Astrocyte of the spinal cord (primary cell): ENCODE measurements at regions not wholly inside any gene's neighbourhood (a gene's known extent, or its start where the extent isn't known, plus 50 kb on each side); places are given as distances from the start of the nearest gene placed in this dataset.

ENCODE experiments used
- DNase-seq: peaks from one replicate; pipeline ENCODE4 v3.0.0; 2011; ENCODE audit warnings: low read depth, low spot score
- H3K4me3 ChIP-seq: 2 replicates; pipeline ENCODE4 v1.5.1; 2011; ENCODE audit warnings: low read depth, mild to moderate bottlenecking, low read length, moderate library complexity
- in situ Hi-C: cut with HindIII; loops from 2 replicates; pipeline ENCODE4 v1.10.0; 2017; ENCODE audit warnings: low sequenced_read_pairs
- TF ChIP-seq, protein P1 (sequence below): IDR thresholded peaks from 2 replicates; pipeline ENCODE4 v1.5.1; 2012; ENCODE audit warnings: low read depth, mild to moderate bottlenecking, low read length, inconsistent platforms

DNA sequence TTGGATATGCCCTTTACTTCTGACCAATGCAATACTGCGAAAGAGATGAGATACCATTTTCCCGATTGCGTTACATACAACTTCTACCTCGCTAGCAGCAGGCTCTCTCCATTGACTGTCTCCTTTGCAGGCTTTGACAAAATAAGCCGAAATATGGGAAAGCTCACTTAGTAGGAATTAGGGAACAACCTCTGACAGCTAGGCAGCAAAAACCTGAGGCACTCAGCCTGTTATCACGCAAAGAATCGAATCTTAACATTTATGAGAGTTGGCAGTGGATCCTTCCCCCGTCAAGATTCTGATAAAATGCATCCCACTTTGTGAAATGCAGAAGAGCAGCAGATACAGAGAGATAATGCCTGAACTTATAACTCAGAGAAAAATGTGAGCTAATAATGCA is 1379.5 kb upstream of the PCDH9 start:
- no peak overlapping the region for H3K4me3 ChIP-seq
- in situ Hi-C loops = no loop called here
- DNase-seq = no peak
- TF ChIP-seq, protein P1, sequence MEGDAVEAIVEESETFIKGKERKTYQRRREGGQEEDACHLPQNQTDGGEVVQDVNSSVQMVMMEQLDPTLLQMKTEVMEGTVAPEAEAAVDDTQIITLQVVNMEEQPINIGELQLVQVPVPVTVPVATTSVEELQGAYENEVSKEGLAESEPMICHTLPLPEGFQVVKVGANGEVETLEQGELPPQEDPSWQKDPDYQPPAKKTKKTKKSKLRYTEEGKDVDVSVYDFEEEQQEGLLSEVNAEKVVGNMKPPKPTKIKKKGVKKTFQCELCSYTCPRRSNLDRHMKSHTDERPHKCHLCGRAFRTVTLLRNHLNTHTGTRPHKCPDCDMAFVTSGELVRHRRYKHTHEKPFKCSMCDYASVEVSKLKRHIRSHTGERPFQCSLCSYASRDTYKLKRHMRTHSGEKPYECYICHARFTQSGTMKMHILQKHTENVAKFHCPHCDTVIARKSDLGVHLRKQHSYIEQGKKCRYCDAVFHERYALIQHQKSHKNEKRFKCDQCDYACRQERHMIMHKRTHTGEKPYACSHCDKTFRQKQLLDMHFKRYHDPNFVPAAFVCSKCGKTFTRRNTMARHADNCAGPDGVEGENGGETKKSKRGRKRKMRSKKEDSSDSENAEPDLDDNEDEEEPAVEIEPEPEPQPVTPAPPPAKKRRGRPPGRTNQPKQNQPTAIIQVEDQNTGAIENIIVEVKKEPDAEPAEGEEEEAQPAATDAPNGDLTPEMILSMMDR = no peak

DNA sequence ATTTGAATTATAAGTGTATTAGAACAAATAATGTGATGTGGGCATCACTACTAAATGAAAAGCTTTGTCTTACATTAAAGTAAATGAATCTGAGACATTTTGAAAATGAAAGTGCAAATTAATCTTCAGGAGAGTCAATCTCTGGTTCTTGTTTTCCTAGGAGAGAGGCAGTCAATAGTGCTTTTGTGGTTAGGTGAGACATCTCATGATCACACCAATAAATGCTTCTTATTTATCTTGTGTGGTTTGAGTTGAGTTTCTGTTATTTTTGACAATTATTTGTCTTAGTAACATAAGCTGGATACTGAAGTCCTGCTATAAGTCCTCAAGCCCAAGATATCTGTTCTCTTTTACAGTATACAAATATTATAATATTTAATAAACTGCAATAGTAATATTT is 1378.0 kb upstream of the PCDH9 start:
- in situ Hi-C loops = no loop called here
- no peak for DNase-seq
- H3K4me3 ChIP-seq = no peak overlapping the region
- TF ChIP-seq, protein P1 = no peak

DNA sequence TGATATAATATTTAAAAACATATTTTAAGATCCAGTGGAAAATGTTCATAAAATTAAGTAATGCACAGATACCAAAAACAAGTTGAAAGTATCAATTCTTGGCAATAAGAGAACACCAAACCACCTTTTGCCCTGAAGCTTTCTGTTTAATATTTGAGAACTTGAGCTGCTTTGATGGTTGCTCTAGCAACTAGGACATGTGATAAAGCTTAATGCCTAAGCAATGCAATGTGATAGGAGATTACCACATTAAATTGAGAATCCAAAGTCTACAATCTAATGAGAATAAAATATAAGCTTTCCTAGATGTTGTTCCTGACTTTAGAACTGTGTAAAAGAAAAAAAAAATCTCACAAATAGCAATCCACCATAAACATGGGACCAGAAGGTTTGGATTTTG is 1367.5 kb upstream of the PCDH9 start:
- no peak overlapping the region for H3K4me3 ChIP-seq
- TF ChIP-seq, protein P1 = no peak
- in situ Hi-C loops = no loop called here
- no peak for DNase-seq

DNA sequence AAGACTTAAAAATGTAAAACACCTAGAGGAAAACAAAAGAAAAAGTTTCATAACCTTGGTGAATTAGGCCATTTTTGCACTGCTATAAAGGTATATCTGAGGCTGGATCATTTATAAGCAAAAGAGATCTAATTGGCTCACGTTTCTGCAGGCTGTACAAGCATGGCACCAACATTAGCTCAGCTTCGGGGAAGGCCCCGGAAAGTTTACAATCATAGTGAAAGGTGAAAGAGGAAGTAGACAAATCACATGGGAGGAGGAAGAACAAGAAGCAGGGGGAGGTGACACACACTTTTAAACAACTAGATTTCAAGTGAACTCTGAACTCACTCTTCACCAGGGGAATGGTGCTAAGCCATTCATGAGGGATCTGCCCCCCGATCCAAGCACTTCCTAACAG is 1358.5 kb upstream of the PCDH9 start:
- no peak overlapping the region for H3K4me3 ChIP-seq
- no peak for DNase-seq
- TF ChIP-seq, protein P1 = no peak
- in situ Hi-C loops = no loop called here

DNA sequence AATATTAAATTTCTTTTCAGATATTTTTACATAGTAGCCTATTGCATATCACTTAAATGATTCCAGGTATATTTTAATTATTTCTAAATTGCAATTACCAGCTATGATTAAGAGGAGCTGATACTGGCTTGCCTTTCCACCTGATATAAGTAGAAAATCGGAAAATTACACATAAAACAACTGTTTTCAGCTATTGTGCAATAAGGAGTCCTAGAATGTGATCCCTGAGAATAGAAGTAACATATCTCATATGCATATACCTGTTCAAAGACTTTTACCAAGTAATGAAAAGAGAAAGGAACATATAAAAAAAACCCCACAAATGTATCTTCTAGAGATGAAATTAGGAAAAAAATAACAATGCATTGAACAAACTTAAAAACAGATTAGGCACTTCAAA is 1354.6 kb upstream of the PCDH9 start:
- TF ChIP-seq, protein P1 = no peak
- no peak overlapping the region for H3K4me3 ChIP-seq
- DNase-seq = no peak
- in situ Hi-C loops = no loop called here

DNA sequence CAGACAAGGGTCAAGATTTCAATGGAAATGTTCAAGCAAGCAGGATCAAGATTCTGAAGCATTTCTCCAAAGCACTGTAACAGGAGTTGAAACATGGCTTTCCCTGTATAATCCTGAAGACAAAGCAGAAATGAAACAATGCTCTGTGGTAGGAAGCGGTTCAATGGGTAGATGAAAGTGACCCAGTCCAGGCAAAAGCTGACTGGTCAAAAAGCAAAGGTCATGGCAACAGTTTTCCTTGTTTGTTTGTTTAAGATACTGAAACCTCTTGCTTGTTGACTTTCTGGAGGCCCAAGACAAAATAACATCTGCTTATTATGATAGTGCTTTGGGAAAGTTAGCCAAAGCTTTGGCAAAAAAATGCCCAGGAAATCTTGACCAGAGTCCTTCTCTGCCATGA is 1343.9 kb upstream of the PCDH9 start:
- in situ Hi-C loops = no loop called here
- no peak overlapping the region for H3K4me3 ChIP-seq
- DNase-seq = no peak
- TF ChIP-seq, protein P1 = no peak
